ENCODE measurements at regions not wholly inside any gene's neighbourhood (a gene's known extent, or its start where the extent isn't known, plus 50 kb on each side); places are given as distances from the start of the nearest gene placed in this dataset.

DNA sequence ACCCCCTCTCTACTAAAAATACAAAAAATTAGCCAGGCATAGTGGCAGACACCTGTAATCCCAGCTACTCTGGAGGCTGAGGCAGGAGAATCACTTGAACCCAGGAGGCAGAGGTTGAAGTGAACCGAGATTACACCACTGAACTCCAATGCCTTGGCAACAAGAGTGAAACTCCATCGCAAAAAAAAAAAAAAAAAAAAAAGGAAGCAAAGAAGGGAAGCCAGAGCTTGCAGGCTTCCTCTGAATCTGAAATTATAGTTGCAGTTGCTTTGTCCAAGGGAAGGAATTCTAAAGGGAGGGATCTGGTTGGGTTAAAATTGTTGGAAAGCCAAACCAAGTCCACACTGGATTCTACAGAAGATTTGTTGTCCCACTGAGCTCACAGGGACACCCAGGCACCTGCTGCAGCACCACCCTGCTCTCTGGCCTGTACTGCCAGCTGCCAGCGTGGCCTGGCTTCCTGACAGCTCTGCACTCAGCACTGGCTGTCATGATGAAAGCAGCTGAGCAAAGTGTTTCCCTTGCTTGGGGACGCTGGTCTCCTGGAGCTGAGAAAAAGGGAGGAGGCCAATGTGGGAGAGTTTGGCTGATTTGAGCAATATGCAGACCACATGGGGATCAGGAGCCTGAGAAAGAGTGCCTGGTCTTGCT is 88.8 kb upstream of the HES1 start:
- no peak for DNase-seq (ENCODE audit: low read depth)
- H3K4me3 ChIP-seq (ENCODE audit: low read depth, low read length), result no peak overlapping the region
- TF ChIP-seq, protein P1, sequence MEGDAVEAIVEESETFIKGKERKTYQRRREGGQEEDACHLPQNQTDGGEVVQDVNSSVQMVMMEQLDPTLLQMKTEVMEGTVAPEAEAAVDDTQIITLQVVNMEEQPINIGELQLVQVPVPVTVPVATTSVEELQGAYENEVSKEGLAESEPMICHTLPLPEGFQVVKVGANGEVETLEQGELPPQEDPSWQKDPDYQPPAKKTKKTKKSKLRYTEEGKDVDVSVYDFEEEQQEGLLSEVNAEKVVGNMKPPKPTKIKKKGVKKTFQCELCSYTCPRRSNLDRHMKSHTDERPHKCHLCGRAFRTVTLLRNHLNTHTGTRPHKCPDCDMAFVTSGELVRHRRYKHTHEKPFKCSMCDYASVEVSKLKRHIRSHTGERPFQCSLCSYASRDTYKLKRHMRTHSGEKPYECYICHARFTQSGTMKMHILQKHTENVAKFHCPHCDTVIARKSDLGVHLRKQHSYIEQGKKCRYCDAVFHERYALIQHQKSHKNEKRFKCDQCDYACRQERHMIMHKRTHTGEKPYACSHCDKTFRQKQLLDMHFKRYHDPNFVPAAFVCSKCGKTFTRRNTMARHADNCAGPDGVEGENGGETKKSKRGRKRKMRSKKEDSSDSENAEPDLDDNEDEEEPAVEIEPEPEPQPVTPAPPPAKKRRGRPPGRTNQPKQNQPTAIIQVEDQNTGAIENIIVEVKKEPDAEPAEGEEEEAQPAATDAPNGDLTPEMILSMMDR (IDR thresholded peaks at IDR 0.05; ENCODE audit: control insufficient read depth, extremely low read depth, insufficient read depth), result no peak

DNA sequence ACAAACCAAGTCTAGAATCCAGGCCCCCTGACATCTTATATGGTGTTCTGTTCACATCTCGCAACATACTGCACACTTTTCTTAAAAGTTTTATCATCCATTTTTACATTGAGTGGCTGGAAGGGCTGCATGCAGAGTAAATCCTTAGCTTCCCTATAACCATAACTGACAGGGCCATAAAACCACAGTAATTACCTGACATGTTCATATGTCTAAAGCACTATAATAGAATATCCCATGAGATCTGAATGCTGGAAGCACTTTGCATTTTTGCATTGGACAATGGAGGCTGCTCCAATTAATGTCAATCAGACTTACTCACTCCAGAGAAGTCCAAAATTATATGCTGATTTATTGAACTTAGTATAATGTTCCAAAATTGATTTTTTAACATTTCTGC is 86.6 kb upstream of the HES1 start:
- no peak for DNase-seq (ENCODE audit: low read depth)
- no peak overlapping the region for H3K4me3 ChIP-seq (ENCODE audit: low read depth, low read length)
- TF ChIP-seq, protein P1 (IDR thresholded peaks at IDR 0.05; ENCODE audit: control insufficient read depth, extremely low read depth, insufficient read depth), result no peak

DNA sequence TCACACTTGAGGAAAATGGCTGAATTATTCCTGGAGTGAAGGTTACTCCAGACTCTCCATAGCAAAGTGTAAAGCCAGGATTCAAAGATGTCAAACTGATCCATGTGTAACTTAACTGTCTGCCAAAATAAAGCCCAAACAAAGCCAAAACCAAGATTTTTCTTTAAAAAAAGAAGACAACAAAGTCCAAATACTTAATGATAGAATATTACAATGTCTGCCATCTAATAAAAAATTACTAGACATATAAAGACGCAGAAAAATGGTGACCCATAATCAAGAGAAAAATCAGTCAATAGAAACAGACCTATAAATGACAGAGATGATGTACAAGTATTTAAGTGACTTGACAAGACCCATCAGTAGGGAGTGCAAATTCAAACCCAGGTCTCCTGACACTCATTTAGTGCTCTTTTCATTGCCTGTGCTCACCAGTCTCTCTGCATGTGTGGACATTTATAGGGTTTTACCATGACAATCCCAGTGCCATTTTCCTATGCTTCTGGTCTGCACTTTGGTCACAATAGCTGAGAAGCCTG is 85.1 kb upstream of the HES1 start:
- no peak for DNase-seq (ENCODE audit: low read depth)
- no peak overlapping the region for H3K4me3 ChIP-seq (ENCODE audit: low read depth, low read length)
- TF ChIP-seq, protein P1 (IDR thresholded peaks at IDR 0.05; ENCODE audit: control insufficient read depth, extremely low read depth, insufficient read depth), result no peak

DNA sequence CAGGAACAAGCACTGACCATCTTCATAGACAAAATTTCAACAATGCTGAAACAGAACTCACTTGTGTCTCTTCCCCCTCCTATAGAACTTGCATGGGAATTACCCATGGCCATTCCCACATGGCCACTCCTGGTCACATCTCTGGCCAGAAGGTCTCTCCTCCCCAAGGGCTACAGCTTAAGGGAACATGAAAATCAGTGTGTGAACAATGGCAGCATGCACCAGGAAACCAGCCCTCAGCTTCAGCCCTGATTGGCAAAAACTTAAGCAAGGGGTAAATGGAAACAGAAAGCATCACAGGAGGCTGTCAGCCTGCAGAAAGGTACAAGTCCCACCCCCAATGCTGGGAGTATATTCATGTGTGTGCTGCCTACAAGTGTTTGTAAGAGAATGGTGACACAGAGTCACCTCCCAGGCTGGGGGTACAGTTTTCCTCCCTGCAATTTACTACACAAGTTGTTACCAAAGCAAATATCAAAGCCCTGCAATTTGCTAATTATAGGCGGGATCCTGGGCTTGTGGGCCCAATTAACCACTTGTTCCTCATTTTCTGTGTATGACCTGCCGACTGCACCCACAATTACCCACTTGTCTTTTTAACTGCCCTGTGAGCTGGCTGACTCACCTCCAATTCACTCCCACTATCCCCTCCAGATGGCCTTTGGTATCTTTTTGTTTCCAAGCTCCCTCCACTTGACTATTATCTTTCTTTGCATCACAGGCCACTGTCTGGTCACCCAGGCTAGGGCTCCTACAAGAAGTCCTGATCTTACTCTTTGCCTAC is 84.4 kb upstream of the HES1 start:
- no peak overlapping the region for H3K4me3 ChIP-seq (ENCODE audit: low read depth, low read length)
- TF ChIP-seq, protein P1 (IDR thresholded peaks at IDR 0.05; ENCODE audit: control insufficient read depth, extremely low read depth, insufficient read depth), result no peak
- DNase-seq (ENCODE audit: low read depth), result no peak

DNA sequence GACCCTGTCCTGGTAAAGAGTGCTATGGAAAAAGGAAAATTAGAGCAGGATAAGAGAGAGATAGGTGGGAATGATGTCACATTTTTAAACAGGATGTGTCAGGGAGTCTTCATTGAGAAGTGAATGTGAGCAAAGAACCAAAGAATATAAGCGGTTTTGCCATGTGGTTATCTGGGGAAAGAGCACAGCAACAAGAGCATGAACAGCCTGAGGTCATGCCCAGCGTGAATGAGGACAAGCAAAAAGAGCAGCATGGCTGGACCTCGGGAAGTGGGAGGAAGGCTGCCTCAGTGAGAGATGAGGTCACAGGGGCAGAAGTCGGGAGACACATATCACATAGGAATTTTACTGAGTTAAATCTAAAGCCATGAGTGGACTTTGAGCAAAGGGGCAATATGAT is 82.8 kb upstream of the HES1 start:
- H3K4me3 ChIP-seq (ENCODE audit: low read depth, low read length), result no peak overlapping the region
- TF ChIP-seq, protein P1 (IDR thresholded peaks at IDR 0.05; ENCODE audit: control insufficient read depth, extremely low read depth, insufficient read depth), result no peak

DNA sequence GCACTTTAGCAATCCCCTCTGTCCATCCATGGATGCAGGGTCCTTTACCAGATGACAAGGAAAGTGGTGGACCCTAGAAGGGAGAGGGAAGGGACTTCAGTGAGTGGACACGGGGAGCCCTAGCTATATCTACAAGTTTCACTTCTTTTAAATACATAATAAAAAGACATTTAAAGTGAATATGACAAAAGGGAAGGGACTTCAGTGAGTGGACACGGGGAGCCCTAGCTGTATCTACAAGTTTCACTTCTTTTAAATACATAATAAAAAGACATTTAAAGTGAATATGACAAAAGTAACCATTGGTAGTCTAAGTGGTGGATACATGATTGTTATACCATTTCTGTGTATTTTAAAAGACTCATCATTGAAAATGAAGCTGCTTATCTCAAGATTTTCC is 81.9 kb upstream of the HES1 start:
- H3K4me3 ChIP-seq (ENCODE audit: low read depth, low read length), result no peak overlapping the region
- TF ChIP-seq, protein P1 (IDR thresholded peaks at IDR 0.05; ENCODE audit: control insufficient read depth, extremely low read depth, insufficient read depth), result no peak
- no peak for DNase-seq (ENCODE audit: low read depth)

More for the DNA sequence above, 82.8 kb upstream of the HES1 start:
- no peak for DNase-seq (ENCODE audit: low read depth)

Measured in LNCaP clone FGC (cell line).